Hindlimb muscle (tissue), 1 donor: ENCODE measurements at regions not wholly inside any gene's neighbourhood (a gene's known extent, or its start where the extent isn't known, plus 50 kb on each side); places are given as distances from the start of the nearest gene placed in this dataset.

Source experiments
- DNase-seq: peaks from one replicate; pipeline ENCODE4 v3.0.0-alpha.2; 2013

DNA sequence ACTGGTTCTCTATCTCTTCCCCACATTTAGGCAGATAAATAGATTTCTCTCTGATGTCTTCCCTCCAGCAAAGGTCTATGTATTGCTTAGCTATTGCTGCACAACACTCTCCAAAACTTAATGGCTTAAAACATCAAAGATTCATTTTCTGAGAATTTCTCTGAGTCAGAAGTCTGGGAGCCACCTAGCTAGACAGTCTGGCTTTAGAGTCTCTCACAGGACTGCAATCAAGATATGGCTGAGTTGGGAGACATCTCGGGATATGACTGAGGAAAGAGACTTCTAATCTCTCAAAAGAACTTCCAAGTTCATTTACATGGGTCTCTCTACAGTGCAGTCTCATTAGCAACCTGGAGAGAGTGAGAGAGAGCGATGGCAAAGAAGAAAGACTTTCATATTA, 553.6 kb upstream of the GHITM start:
- DNase-seq, result no peak

DNA sequence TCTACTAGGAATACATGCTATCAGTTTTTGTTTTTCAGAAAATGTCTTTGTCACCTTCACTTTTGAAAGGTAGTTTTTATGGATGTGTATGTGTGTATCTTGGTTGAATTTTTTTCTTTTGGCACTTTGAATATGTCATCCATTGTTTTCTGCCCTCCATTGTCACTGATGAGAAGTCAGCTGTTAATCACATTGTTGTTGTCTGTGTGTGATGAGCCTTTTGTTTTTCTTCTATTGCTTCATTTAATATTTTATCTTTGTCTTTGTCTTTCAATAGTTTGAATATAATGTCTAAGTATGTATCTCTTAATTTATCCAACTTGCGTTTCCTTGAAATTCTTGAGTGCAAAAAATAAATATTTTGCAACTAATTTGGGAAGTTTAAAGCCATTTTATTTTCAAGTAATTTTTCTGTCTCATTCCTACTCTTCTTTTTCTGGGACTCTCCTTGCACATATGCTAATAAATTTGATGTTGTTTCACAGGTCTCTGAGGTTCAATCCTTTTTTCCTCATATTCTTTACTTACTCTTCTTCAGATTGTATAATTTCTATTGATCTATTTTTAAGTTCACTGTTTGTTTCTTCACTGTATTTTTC, 546.9 kb upstream of the GHITM start:
- no peak for DNase-seq

DNA sequence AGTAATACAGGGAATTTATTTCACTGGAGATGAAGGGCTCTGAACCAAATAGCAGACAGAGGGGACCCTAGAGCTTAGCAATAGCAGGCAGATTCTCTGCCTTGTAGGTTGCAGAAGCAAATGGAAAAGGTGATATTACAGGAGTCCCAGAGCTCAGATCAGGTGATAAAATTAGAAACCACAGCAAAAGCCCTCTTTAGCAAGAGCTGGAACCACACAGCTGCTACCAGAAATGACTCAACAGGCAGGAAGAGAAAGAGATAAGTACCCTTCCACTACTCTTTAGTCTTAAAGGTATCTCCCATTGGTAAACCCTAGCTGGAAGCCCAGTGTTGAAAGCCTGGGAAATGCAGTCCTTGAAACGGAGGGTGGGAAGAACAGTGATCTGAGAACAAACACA, 535.6 kb upstream of the GHITM start:
- DNase-seq, result no peak

DNA sequence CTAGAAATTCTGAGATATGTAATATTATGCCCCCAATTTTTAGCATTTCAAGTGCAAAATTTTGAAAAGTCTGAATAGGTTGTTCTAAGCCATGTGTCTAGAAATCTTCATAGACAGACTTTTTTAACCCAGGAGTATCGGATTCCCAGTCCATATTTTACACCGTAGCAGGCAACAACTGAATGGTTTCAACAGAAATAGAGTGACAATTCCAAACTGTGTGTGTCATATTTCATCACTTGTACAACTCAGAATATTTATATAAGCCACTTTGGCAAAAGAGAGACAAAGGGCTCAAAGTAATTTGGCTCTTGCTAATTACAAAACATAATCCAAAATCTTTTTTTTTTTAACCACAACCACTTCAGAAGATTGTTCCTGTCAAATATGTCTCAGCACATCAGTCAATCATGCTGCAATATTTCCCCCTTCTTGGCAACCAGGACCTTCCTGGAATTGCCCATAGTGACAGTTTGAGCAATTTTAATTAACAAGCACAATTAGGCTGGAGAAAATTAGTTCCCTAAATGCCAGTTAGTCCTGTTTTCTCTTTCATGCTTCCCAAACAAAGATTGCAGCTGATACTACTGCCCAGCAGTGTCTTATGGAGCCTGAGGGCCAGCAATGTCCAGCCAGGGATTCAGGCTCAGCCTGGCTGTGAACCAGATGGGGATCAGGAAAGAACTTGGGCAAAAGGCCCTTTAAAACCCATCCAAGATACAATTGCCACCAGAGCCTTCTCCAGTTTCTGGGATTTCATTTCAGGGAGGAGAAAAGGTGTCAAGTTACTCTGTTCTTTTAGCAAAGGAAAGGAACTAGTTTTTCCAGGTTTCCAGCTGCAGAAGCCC, 533.3 kb upstream of the GHITM start:
- no peak for DNase-seq

DNA sequence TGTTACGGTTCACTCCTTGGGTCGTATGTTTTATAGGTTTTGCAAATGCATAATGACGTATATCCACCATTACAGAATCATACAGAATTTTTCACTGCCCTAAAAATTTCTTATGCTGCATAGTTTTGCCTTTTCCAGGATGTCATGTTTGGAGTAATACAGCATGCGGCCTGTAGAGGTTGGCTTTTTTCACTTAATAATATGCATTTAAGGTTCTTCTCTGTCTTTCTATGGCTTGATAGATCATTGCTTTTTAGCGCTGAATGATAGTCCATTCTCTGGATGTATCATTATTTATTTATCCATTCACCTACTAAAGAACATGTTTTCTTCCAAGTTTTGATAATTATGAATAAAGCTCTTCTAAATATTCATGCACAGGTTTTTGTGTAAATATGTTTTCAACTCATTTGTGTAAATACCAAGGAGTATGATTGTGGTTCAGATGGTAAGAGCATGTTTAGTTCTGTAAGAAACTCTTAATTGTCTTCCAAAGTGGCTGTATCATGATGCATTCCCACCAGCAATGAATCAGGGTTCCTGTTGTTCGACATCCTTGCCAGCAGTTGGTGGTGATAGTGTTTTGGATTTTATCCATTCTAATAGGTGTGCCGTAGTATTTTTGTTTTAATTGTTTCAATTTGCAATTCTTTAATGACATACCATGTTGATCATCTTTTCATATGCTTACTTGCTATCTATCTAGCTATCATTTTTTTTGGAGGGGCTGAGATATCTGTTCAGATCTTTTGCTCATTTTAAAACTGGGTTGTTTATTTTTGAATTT, 531.2 kb upstream of the GHITM start:
- no peak for DNase-seq

DNA sequence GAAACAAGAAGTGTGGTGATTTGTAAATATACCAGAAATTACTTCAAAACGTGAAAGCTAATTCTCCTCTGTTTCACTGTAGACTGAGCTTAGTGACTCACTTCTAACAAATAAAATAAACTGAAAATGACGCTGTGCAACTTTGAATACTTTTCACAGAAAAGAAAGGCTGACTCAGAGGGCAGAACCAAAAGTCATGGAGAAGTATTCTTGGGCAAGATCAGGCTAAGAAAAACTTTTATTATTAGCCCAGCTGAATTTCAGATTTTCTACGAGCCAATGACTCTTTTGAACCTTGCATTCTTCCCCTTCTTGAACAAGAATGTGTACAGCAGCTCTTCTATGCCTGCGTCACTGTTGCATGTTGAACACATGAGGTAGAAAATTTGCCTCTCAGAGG, 527.3 kb upstream of the GHITM start:
- DNase-seq, result no peak

DNA sequence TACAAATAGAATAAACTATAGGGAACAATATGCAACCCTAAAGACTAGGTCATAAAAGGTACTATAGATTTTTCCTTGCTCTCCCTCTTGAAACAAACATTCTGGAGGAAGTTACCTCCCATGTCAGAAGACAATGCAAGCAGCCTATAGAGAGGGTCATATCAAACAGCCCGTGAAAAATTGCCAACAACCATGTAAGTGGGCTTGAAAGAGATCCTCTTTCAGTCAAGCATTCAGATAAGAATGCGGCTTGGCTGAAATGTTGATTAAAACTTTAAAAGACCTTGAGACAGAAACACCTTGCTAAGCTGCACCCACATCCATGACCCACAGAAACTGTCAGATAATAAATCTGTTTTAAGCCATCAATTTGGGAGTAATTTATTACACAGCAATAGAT, 526.6 kb upstream of the GHITM start:
- DNase-seq, result no peak

DNA sequence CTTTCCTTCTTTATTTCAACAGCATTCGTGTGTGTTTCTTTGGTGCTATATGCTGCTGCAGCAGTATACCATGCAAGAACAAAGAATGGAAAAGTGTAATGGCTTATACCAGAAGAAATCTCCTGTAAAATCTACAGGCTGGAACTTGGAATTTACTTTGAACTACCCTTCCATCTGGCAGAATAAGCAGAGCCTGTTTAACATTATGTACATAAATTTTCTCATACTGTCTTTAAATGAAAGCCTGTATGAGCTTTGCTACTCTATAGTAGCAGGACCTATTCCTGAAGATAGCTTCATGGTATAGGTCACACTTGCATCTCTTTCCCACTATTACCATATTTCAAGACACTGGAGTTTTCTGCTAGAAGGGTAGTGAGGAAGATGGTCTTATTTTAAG, 522.1 kb upstream of the GHITM start:
- no peak for DNase-seq

DNA sequence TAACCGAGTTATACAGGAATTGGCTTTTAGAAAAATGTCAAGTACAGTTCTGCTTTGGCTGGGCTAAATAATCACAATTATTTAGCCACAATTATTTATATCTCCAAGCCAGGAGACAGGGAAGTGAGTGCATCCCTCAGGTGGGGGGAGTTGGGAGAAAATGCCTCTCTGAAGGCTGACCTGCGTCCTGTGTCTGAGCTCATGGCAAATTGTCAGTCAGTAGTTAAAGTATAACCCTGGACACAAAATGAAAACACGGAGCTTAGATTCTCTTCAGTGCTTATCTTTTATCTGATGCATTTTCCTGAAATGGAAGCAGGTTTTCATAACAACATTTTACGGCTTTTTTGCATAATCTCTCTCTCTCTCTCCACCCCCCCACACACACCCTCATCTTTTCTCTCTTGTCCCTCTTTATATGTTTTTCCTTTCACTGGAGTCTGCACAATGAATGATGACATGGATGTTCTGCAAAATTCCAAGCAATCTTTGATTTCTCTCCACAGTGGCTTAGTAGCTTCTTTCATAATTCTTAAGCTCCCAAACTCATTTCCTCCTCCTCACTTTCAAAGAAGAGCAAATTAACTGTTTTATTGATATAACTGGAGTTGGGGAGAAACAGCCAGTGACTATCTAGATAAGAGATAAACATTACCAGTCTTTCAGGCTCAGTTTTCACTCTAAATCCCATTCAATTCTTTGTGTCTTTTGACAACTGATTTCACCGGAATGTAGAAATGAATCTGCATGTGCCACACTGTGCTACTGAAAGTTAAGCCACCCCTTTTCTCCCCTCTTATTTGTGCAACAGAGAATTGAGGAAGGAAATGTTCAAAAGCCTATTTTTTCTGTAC, 521.4 kb upstream of the GHITM start:
- no peak for DNase-seq

DNA sequence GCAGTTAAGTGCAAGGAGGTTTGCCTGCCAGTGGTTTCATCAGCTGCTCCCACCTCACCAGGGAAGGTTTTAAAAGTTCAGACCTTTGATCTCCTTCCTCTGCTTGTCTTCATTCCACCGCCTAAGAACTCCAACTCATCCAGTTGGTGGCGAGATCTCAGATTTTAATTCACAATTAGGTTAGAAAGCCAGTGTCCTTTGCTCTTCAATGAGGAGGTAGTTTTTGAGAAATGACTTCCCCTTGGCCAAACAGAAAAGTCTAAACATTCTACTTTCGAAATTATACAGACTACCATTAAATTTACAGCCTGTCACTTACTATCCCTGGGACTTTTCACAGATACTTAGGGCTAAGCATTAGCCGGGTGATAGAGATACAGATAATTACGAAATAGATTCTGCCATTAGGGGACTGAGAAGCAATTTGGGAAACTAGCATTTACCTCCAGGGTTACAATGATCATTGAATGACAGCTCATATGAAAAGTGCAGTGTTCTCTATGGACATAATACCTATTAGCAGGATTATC, 513.4 kb upstream of the GHITM start:
- DNase-seq, result no peak

DNA sequence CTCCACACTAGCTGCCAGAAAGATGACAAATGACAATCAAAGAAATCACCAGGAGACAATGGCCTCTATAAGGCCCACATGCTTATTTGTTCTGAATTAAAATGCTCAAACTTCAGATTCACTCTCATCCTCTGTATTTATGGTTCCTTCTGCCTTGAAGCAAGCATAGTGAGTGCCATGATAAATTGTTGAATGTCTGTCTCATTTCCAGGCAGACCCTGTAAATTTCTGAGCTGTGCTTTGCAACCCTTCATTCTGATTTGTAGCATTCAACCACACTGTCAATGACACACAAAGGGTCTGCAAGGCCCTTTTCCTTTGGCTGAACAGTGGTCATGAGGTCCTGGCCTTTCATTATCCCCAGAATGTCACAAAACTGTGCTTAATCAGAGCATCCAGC, 506.6 kb upstream of the GHITM start:
- DNase-seq, result no peak

DNA sequence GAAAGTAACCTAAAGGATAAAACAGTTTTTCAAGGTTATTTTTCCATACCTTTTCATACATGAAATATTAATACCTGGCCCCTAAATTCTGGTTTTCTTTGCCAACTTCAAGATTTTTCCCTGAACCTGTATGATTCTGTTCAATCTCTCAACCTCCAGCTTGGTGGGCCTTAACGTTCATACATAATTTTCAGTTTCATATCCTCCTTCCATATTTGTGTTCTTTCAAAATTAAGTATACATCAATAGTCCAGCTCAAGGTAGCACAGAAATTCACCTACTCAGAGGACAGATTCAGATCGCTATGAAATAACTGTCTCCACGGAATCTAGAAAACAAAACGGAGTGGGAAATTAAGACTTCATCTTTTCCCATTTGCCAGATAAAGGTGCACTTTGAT, 505.8 kb upstream of the GHITM start:
- no peak for DNase-seq

DNA sequence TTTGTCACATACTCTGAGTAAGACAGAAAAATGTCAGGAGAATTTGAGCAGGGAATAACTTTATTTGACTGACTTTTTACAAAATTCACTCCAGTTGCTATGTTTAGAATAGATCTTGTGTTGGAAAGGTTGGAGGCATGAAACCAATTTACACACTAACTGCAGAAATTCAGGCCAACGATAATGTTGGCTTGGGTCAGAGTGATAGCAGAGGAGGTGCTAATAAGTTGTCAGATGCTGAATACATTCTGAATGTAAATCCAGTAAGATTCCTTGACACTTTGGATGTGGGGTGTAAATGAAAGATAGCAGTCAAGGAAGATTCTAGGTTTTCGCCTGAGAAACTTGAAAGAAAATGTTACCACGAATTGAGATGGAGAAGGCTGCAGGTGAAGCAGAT, 502.5 kb upstream of the GHITM start:
- DNase-seq, result no peak

DNA sequence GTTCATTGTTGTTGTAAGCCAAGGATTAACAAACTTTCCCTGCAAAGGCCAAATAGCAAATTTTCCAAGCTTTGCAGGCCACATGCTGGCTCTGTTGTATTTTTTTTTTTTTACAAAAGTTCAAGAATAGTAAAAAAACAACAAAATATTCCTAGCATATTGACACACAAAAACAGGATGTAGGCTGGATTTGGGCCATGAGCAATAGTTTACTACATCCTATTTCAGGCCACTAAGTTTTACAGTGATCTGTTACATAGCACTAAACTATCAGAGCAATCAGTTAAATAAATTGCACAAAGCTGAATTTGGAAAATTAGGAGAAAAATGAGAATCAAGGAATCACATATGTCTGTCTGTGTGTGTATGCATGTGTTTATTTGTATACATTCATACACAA, 491.8 kb upstream of the GHITM start:
- DNase-seq, result no peak

DNA sequence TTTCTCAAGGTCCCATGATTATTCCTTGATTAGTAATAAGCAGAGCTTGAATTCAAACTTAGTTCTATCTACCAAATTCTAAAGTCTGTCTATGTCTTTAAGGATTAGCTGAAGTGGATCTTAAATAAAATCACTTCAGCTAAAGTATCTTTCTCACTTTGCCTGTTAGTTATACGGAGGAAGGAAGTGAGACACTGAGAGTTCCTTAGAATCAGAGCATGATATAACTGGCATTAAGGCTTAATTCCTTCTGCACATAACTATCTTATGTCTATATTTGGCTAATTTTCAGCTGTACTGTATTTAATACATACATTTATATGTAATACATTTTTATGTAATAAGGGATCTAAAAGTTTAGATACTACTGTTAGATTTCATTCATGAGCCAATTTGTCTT, 491.1 kb upstream of the GHITM start:
- no peak for DNase-seq

DNA sequence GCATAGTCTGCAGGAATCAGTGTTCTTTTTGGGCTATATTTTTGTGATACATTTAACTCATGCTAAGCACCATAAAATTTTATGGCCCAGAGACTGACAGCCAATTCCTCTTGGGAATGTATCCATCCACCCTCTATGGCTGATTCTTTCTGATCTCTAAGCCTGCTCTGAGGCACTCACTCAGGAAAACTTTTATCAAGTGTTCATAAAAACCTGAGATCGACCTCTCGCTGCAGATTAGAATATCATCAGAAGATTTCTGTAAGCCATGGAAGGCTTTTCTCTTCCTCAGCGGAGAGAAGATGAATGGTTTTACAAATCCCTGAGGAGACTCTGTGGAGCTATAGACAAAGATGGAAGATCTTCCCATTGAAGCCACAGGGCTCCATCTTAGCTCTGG, 489.8 kb upstream of the GHITM start:
- DNase-seq, result no peak

DNA sequence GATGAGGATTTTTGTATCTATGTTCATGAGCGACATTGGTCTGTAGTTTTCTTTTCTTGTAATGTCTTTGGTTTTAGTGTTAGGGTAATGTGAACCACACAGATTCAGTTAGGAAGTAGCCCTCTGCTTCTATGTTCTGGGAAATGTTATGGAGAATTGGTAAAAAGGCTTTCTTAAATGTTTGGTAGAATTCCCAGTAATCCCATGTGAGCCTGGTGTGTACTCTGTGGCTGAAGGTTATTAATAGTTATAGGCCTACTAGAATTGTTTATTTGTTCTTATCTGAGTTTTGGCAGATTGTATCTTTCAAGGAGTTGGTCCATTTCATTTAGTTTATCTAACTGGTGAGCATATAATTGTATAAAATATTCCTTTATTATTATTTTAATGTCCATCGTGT, 484.6 kb upstream of the GHITM start:
- no peak for DNase-seq

DNA sequence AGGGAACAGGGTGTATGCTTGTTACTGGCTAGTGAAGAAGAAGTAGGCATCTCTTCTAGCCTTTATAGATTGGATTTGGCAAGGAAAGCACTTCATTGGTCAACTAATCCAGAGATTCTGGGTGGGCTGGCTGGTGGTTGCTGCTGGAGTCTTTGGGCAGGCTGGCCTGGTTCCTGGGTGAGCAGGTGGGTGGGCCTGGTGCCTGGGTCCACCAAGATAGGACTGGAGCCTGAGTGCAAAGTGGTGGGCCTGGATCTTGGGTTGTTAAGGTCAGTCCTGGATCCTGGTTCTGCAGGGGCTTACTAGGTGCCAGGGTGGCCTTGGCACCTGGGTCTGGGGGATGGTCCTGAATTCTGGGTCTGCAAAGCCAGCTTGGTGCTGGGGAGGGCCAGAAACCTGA, 482.4 kb upstream of the GHITM start:
- no peak for DNase-seq

DNA sequence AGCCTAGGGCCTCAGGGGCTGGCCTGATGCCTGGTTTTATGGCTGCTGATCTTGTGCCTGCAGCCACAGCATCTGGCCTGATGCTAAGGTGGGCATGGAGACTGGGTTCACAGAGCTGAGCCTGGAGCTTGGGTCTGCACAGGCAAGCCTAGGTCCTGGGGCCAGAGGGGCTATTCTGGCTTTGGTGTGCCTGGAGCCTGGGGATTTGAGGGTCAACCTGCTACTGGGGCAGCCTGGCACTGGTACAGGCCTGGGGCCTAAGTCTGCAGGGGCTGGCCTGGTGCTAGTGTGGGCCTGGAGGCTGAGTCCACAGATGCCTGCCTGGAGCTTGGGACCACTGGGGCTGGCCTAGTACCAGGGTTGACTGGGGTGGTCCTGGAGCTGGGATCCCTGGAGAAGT, 481.8 kb upstream of the GHITM start:
- DNase-seq, result no peak

DNA sequence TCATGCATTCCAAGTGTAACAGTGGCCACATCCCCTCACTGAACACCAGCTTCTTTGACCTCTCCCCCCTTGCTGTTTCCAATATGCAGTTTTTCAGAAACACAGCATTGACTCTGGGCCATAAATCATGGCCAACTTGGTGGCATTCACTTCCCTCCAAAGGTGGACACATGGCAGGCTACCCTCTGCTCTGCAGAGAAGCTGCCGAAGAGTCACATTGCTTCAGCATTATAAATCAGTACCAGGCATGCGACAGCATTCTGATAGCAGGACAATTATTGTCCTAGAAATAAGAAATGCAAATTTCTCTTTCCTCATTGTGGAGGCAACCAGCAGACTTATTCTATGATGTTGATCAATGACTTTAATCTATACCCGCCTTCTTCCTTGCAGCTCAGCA, 475.4 kb upstream of the GHITM start:
- DNase-seq, result no peak

DNA sequence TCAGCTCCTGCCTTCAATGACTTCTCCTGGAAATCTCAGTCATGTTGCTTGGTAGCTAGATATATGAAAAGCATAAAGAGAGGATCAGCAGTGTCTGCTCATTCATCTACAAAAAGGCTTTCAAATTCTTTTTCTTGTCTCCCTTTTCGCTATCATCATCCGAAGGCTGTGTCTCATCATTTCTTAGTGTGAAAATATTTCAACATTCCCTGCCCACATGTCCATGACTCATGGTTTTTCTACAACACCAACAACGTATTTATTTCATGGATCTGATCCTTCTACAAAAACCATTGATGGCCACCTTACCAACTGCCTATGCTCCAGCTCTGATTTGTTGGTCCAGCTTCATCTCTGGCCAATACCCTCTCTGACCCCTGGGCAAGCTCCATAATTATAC, 472.5 kb upstream of the GHITM start:
- DNase-seq, result no peak

DNA sequence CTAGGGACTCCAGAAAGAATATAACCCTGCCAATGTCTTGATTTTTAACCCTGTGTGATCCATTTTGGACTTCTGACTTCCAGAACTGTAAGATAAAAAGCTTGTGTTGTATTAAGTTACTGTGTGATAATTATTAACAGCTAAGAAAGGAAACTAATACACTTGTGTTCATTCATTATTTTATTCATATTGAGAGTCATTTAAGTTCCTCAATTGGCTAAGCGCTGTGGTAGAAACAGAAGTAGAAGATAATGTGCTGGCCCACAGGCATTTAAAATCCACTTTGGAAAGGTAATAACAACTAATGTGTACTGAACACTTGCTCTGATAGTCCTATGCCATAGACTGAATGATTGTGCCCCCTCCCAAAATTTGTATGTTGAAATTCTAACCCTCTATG, 471.7 kb upstream of the GHITM start:
- DNase-seq, result no peak

DNA sequence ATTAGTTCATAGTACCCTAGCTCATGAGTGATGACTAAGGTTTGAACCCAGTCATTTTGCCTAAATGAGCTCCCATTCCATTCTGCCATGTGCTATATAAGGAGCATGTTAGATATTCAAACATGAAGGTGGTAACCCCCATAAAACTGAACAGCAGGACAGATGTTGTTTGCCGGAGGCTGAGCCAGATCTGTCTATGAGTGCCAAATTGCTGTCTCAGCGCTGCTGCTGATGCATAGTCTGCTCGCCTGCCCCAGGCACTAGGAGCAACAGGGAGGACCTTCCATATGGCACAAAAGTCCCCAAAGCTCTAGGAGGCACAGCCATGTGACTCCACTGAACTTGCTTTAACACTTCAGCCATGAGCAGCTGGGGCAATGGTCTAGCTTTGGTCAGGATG, 466.0 kb upstream of the GHITM start:
- DNase-seq, result no peak
